ENCODE measurements at regions not wholly inside any gene's neighbourhood (a gene's known extent, or its start where the extent isn't known, plus 50 kb on each side); places are given as distances from the start of the nearest gene placed in this dataset.
A peak's percentile ranks its signal among the peaks of the same experiment; 100 is the strongest.

DNA sequence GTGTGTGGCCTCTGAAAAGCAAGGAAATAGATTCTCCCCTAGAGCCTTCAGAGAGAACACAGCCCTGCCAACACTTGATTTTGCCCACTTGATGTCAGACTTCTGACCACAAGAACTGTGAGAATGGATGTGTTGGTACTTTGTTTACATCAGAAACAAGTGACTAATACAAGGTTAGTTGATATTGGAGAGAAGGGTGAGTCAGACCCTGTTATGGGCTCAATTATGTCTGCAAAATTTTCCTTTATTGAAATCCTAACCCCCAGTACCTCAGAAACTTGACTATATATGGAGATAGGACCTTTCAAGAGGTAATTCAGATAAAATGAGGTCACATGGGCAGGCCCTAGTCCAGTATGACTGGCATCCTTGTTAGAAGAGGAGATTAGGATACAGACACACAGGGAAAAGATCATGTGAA is 226.7 kb downstream of the RFC3 start:
- H3K4me3 ChIP-seq (ENCODE audit: low read depth in 1 of 2, low read length in 2 of 2) = no peak overlapping the region
- no peaks in the 10 kb centered on the region for H3K9me3 ChIP-seq (ENCODE audit: control insufficient read depth in 1 of 2, low read length in 2 of 2)
- H3K27me3 ChIP-seq (ENCODE audit: low read depth, low read length) = no peaks in the 10 kb centered on the region
- H3K36me3 ChIP-seq (ENCODE audit: control insufficient read depth in 1 of 2, insufficient read depth in 2 of 2, low read length in 2 of 2) = no peaks in the 10 kb centered on the region
- no peak overlapping the region for H3K27ac ChIP-seq (ENCODE audit: low read length)
- H3K4me1 ChIP-seq (ENCODE audit: control insufficient read depth in 1 of 2, insufficient read depth in 2 of 2, low read length in 2 of 2) = peaks cover 0 to 10% of the 10 kb centered on the region in 2 donors

DNA sequence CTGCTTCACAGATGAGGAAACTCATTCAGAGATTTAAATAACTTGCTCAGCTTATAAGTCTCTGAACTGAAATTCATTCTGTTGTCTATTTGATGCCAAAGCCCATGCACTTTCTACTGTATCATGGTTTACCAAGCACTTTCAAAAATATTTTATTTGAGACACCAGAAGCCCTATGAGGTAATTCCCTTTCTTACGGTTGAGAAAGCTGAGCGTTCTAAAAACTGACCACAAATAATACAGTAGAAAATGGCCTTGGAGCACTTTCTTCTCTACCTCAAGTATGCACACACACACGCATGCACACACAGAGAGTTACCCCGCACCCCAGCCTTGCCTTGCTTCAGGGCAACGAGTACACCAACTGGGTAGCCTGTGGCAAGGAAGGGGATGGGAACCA is 228.5 kb downstream of the RFC3 start:
- peaks cover 0 to 10% of the 10 kb centered on the region in 2 donors for H3K4me1 ChIP-seq (ENCODE audit: control insufficient read depth in 1 of 2, insufficient read depth in 2 of 2, low read length in 2 of 2)
- H3K9me3 ChIP-seq (ENCODE audit: control insufficient read depth in 1 of 2, low read length in 2 of 2) = no peaks in the 10 kb centered on the region
- H3K27ac ChIP-seq (ENCODE audit: low read length) = no peak overlapping the region
- H3K4me3 ChIP-seq (ENCODE audit: low read depth in 1 of 2, low read length in 2 of 2) = no peak overlapping the region
- no peaks in the 10 kb centered on the region for H3K27me3 ChIP-seq (ENCODE audit: low read depth, low read length)
- H3K36me3 ChIP-seq (ENCODE audit: control insufficient read depth in 1 of 2, insufficient read depth in 2 of 2, low read length in 2 of 2) = no peaks in the 10 kb centered on the region

DNA sequence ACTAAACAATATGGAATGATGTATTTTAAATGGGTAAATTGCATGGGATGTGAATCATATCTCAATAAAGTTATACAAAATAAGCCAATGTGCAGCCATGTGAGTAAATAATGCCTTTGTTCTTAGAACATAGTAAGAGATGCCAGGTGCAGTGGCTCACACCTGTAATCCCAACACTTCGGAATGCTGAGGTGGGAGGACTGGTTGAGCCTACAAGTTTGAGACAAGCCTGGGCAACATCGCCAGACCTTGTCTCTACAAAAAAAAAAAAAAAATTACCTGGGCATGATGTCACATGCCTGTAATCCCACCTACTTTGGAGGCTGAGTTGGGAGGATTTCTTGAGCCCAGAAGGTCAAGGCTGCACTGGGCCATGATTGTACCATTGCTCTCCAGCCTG is 230.7 kb downstream of the RFC3 start:
- H3K27me3 ChIP-seq (ENCODE audit: low read depth, low read length) = no peaks in the 10 kb centered on the region
- no peaks in the 10 kb centered on the region for H3K9me3 ChIP-seq (ENCODE audit: control insufficient read depth in 1 of 2, low read length in 2 of 2)

DNA sequence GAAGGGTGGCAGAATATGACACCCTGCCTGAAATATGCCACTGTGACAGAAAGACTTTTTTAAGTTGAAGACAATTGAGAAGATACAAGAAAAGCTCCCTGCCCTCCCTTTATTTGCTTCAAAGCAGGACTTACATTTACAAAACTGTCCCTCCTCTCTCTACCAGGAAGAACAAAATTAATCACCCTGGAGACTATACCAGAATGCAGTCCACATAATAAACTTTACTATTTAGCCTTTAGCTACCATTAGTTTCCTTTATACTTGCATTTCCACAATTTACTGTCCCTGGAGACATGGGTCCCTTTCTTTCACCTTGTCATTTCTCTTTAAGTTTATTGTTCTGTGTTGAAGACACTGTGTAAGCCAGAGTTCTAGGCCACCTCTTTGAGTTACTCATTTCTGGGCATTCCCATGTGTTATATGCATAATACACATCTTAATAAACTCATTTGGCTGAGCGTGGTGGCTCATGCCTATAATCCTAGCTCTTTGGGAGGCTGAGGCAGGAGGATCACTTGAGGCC is 238.8 kb downstream of the RFC3 start:
- no peak overlapping the region for H3K27ac ChIP-seq (ENCODE audit: low read length)
- H3K4me1 ChIP-seq (ENCODE audit: control insufficient read depth in 1 of 2, insufficient read depth in 2 of 2, low read length in 2 of 2) = no peaks in the 10 kb centered on the region
- no peaks in the 10 kb centered on the region for H3K36me3 ChIP-seq (ENCODE audit: control insufficient read depth in 1 of 2, insufficient read depth in 2 of 2, low read length in 2 of 2)
- H3K27me3 ChIP-seq (ENCODE audit: low read depth, low read length) = no peaks in the 10 kb centered on the region
- no peaks in the 10 kb centered on the region for H3K9me3 ChIP-seq (ENCODE audit: control insufficient read depth in 1 of 2, low read length in 2 of 2)
- no peak overlapping the region for H3K4me3 ChIP-seq (ENCODE audit: low read depth in 1 of 2, low read length in 2 of 2)

More for the DNA sequence above, 230.7 kb downstream of the RFC3 start:
- Histone ChIP-seq H3K36me3 (ENCODE audit: control insufficient read depth in 1 of 2, insufficient read depth in 2 of 2, low read length in 2 of 2) (no peaks in the 10 kb centered on the region), H3K27ac (ENCODE audit: low read length) (no peak overlapping the region), H3K4me3 (ENCODE audit: low read depth in 1 of 2, low read length in 2 of 2) (no peak overlapping the region), H3K4me1 (ENCODE audit: control insufficient read depth in 1 of 2, insufficient read depth in 2 of 2, low read length in 2 of 2) (peaks cover 0 to 10% of the 10 kb centered on the region in 2 donors)

DNA sequence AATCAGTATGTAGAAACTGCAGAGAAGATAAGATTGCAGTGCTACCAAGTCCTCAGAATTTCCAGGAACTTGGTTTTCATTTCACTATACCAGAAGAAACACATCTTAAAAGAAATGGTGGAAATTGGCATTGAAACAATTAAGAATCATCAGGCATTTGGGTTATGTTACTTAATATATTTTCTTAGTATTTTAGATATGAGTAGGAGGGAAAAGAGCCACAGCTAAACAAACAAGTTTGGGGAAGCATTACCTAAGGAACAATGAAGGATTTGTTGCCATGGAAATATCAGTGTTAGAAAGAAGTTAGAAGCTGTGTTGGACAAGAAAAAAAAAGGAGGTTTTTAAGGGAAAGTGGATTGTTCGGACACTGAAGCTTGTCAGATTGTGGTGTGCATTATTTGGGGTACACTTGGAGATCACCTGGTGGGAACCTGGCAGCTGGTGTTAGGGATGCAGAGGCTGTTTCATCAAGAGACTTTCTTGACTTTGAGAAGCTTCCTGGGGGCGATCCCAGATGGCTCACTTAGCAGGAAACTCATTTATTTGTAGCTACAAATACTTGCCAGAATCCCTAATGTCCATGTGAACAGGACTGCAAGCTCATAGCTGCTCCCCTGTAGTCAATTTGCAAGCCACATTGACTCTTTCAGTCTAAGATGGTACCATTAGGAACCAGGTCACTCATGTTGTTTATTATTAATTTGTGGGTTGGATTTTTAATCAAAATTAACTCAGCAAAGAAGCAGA is 246.7 kb downstream of the RFC3 start:
- H3K27ac ChIP-seq (ENCODE audit: low read length) = no peak overlapping the region
- H3K4me3 ChIP-seq (ENCODE audit: low read depth in 1 of 2, low read length in 2 of 2) = no peak overlapping the region
- H3K4me1 ChIP-seq (ENCODE audit: control insufficient read depth in 1 of 2, insufficient read depth in 2 of 2, low read length in 2 of 2) = no peaks in the 10 kb centered on the region
- no peaks in the 10 kb centered on the region for H3K36me3 ChIP-seq (ENCODE audit: control insufficient read depth in 1 of 2, insufficient read depth in 2 of 2, low read length in 2 of 2)
- no peaks in the 10 kb centered on the region for H3K9me3 ChIP-seq (ENCODE audit: control insufficient read depth in 1 of 2, low read length in 2 of 2)
- H3K27me3 ChIP-seq (ENCODE audit: low read depth, low read length) = no peaks in the 10 kb centered on the region

DNA sequence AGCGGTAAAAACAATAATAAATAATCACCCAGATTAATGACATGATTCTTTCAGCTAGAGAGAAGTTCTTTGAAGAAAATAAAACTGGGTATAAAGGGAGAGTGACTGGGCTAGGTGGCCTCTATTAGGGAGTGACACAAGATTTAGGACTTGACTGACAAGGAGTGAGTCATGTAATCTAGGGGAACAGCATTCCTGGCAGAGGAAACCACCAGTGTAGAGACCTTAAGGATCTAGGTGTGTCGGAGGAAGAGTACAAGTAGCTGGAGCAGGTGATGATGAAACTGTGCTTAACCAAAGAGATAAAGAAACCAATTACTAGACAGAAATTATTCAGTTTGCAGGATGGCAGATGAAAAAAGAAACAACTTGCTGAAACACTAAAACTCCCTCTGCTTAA is 248.0 kb downstream of the RFC3 start:
- H3K9me3 ChIP-seq (ENCODE audit: control insufficient read depth in 1 of 2, low read length in 2 of 2) = no peaks in the 10 kb centered on the region
- H3K4me3 ChIP-seq (ENCODE audit: low read depth in 1 of 2, low read length in 2 of 2) = no peak overlapping the region
- no peaks in the 10 kb centered on the region for H3K36me3 ChIP-seq (ENCODE audit: control insufficient read depth in 1 of 2, insufficient read depth in 2 of 2, low read length in 2 of 2)
- no peak overlapping the region for H3K27ac ChIP-seq (ENCODE audit: low read length)
- H3K27me3 ChIP-seq (ENCODE audit: low read depth, low read length) = no peaks in the 10 kb centered on the region
- H3K4me1 ChIP-seq (ENCODE audit: control insufficient read depth in 1 of 2, insufficient read depth in 2 of 2, low read length in 2 of 2) = no peaks in the 10 kb centered on the region

DNA sequence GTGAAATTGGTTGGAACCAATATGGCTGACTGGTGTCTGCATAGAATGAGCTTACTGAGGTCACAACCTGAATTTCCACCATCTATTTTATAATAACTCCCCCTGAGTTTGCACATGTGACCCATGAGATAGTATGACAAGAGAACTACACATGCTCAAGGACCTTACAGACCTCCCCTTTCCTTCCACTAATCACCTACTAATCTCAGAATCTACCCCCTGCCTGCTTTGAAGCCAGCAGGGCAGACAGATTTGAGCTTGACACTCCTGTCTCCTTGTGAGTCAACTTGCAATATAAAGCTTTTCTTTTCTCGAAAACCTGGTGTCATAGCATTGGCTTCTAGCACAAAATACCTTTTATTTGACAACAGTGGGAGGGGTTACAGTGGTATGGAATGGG is 248.4 kb downstream of the RFC3 start:
- H3K4me1 ChIP-seq (ENCODE audit: control insufficient read depth in 1 of 2, insufficient read depth in 2 of 2, low read length in 2 of 2) = no peaks in the 10 kb centered on the region
- no peak overlapping the region for H3K27ac ChIP-seq (ENCODE audit: low read length)
- no peaks in the 10 kb centered on the region for H3K9me3 ChIP-seq (ENCODE audit: control insufficient read depth in 1 of 2, low read length in 2 of 2)
- no peaks in the 10 kb centered on the region for H3K27me3 ChIP-seq (ENCODE audit: low read depth, low read length)
- H3K36me3 ChIP-seq (ENCODE audit: control insufficient read depth in 1 of 2, insufficient read depth in 2 of 2, low read length in 2 of 2) = no peaks in the 10 kb centered on the region
- H3K4me3 ChIP-seq (ENCODE audit: low read depth in 1 of 2, low read length in 2 of 2) = no peak overlapping the region

DNA sequence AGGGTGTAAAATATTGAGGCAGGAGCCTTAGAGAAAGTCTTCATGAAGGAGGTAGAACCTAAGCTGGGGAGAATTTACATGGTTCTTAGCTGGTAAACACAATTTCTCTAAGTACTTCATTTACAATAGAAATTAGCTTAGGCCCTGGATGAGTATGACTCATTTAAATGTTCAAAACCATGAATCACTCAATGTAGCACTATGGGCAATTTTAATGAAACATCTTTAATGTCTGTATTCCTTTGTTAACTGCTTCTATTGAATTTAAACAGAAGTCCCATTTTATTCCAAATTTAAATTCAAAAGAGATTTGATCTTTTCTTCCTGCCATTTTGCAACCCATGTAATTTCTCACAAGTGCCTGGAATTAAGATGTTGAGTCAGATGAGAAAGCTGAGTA is 252.1 kb downstream of the RFC3 start:
- H3K9me3 ChIP-seq (ENCODE audit: control insufficient read depth in 1 of 2, low read length in 2 of 2) = no peaks in the 10 kb centered on the region
- H3K4me3 ChIP-seq (ENCODE audit: low read depth in 1 of 2, low read length in 2 of 2) = no peak overlapping the region

DNA sequence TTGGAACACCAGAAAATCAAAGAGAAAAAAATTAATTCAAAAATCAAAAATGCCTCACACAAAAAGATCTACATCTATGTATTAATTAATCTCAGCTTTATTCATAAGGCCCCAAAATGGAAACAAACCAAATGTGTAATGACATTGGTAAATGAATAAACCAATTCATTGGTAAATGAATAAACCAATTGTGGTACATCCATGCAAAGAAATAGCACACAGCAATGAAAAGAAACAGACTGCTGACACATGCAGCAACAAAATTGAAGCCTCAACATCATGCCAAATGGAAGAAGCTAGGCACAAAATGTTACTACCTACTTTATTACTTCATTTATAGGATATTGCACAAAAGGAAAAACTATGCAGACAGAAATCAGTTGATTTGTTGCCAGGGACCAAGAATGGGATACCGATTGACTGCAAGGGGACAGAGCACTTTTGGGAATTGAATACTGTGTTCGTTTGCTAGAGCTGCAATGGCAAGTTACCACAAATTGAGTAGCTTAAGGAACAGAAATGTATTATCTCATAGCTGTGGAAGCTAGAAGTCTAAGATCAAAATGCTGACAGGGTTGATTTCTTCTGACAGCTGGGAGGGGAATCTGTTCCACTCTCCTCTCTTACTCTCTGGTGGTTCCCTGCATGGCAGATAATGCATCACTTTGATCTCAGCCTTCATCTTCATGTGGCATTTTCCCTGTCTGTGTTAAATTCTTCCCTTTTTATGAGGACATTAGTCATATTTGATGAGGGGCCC is 252.8 kb downstream of the RFC3 start:
- H3K27me3 ChIP-seq (ENCODE audit: low read depth, low read length) = no peaks in the 10 kb centered on the region
- no peak overlapping the region for H3K27ac ChIP-seq (ENCODE audit: low read length)
- H3K36me3 ChIP-seq (ENCODE audit: control insufficient read depth in 1 of 2, insufficient read depth in 2 of 2, low read length in 2 of 2) = no peaks in the 10 kb centered on the region
- H3K4me1 ChIP-seq (ENCODE audit: control insufficient read depth in 1 of 2, insufficient read depth in 2 of 2, low read length in 2 of 2) = no peaks in the 10 kb centered on the region
- H3K4me3 ChIP-seq (ENCODE audit: low read depth in 1 of 2, low read length in 2 of 2) = no peak overlapping the region
- H3K9me3 ChIP-seq (ENCODE audit: control insufficient read depth in 1 of 2, low read length in 2 of 2) = no peaks in the 10 kb centered on the region

More for the DNA sequence above, 252.1 kb downstream of the RFC3 start:
- Histone ChIP-seq H3K4me1 (ENCODE audit: control insufficient read depth in 1 of 2, insufficient read depth in 2 of 2, low read length in 2 of 2) (no peaks in the 10 kb centered on the region), H3K27ac (ENCODE audit: low read length) (no peak overlapping the region), H3K36me3 (ENCODE audit: control insufficient read depth in 1 of 2, insufficient read depth in 2 of 2, low read length in 2 of 2) (no peaks in the 10 kb centered on the region), H3K27me3 (ENCODE audit: low read depth, low read length) (no peaks in the 10 kb centered on the region)

DNA sequence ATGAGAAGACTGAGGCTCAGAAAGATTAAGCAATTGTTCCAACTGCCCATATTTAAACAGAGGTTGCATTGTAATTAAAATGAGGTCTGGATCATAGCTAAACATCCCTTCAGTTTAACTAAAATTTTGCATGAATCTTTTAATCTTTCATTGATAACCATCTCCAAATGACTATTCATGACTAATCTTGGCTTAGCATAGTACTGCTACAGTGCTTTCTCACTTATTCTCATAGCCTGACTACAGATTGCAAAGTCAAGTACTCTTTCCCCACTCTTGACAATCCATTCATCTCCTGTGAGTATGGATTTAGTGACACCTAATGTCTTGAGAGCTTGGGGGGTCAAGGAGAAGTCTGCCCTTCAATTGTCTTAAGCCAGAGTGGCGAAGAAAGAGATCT is 258.4 kb downstream of the RFC3 start:
- no peaks in the 10 kb centered on the region for H3K36me3 ChIP-seq (ENCODE audit: control insufficient read depth in 1 of 2, insufficient read depth in 2 of 2, low read length in 2 of 2)
- H3K4me1 ChIP-seq (ENCODE audit: control insufficient read depth in 1 of 2, insufficient read depth in 2 of 2, low read length in 2 of 2) = peaks cover 6 to 8% of the 10 kb centered on the region in 2 donors
- H3K27me3 ChIP-seq (ENCODE audit: low read depth, low read length) = no peaks in the 10 kb centered on the region
- H3K9me3 ChIP-seq (ENCODE audit: control insufficient read depth in 1 of 2, low read length in 2 of 2) = no peaks in the 10 kb centered on the region
- no peak overlapping the region for H3K4me3 ChIP-seq (ENCODE audit: low read depth in 1 of 2, low read length in 2 of 2)
- no peak overlapping the region for H3K27ac ChIP-seq (ENCODE audit: low read length)

DNA sequence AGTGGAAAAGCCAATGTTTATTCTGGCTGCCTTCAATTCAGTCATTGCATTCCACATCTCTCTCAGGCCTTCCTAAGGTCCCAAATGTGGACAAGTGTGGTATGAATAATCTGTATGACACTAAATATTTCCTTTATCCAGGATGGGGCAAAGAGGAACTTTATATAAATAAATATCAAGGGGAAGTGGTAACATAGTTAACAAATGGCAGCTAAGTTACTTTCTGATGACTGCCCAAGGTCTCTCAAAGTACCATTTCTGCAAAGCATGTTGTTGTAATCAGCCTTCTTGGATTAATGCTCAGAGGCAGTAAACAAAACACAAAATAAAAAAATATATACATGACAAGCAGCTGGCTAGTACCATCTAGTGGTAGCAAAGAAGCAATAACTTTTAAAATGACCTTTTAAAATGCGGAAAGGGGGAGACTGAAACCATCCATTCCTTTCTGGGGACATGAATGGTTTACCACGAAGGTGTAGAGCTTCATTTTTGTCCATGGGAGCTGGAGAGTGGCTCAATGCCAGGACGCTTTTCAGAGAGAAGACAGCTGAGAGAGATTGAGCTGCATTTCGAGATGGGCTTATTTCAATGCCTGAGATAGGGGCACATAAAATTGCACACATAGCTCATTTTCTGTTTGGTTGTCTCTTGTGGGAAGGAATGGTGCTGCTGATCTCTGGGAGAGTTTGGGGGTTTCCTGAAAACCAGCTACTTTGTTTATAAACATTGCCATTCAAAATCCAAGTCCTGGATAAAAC is 259.2 kb downstream of the RFC3 start:
- Histone ChIP-seq H3K27me3 (ENCODE audit: low read depth, low read length) (no peaks in the 10 kb centered on the region), H3K4me3 (ENCODE audit: low read depth in 1 of 2, low read length in 2 of 2) (peak overlapping the region in 1 of 2 donors; percentile 14), H3K36me3 (ENCODE audit: control insufficient read depth in 1 of 2, insufficient read depth in 2 of 2, low read length in 2 of 2) (no peaks in the 10 kb centered on the region), H3K9me3 (ENCODE audit: control insufficient read depth in 1 of 2, low read length in 2 of 2) (no peaks in the 10 kb centered on the region), H3K27ac (ENCODE audit: low read length) (no peak overlapping the region), H3K4me1 (ENCODE audit: control insufficient read depth in 1 of 2, insufficient read depth in 2 of 2, low read length in 2 of 2) (peaks cover 6 to 8% of the 10 kb centered on the region in 2 donors)
